ENCODE measurements at regions not wholly inside any gene's neighbourhood (a gene's known extent, or its start where the extent isn't known, plus 50 kb on each side); places are given as distances from the start of the nearest gene placed in this dataset.
"Not testable (repeated sequence)": the region's sequence is repeated elsewhere in the genome, so short reads cannot be mapped to it uniquely, and the experiment has no call there.

DNA sequence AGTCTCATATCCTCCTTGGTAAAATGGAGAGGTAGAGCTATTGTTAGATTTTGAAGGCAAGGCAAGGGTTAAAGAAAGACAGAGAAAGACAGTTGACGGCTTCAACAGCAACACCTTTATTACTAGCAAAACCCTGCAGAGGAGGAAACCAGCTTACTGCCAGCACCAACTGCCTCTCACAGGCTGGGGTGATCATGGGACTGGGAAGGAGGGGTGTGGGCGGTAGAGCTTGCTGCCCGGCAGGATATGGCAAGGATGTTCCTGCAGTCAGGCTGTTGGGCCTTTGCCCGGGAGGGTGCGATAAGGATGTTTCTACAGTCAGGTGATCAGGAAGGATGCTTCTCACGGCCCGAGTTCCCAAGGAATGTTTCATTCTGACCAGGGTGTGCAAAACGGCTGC lies 310.0 kb downstream of the FOXD4L4 start:
- not testable (repeated sequence) for DNase-seq

DNA sequence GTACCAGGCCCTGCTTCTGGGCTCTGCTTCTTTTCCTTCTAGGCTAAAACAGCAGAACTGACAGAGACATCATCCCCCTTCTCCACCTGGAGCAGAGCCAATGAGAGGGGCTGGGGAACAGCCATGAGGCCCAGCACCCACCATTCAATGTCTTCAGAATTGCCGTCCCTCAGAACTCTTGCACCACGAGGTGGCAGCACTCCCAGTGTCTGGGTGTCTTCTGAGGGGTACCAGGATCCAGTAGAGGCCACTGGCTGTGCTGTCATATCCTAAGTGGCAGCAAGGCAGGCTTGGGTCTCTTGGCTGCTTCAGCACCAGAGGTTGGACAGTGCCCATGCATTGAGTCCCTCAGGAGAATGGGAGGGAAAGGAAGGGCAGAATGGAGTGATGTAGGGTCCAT lies 312.8 kb downstream of the FOXD4L4 start:
- DNase-seq = not testable (repeated sequence)

DNA sequence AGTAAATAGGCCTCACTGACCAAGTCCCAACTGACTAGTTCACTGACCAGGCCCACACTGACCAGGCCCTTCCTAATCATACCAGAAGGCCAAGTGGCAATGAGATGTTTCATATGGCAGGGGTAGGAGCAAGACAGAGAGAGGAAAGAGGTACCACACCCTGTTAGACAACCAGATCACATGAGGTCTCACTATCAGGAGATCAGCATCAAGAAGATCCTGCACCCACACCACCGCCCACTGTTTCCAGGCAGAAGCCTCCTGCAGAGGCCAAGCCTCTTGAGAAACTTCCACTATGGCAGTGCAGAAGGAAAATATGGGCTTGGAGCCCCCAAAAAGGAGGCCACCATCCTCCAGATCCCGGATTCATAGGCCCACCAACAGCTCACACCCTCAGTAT lies 317.8 kb downstream of the FOXD4L4 start:
- not testable (repeated sequence) for DNase-seq

DNA sequence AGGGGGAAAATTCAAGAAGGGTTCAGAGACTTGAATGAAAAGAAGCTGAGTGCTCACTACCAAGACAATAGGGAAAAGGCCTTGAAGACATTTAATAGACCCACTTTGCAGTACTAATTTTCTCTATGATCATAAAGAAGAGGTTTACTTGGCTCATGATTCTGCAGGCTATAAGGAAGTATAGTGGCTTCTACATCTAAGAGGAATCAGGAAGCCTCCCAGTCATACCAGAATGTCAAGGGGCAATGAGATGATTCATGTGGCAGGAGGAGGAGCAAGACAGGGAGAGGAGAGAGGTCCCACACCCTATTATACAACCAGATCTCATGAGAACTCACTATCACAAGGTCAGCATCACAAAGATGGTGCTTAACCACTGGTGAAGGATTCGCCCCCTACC lies 323.7 kb downstream of the FOXD4L4 start:
- DNase-seq = not testable (repeated sequence)

DNA sequence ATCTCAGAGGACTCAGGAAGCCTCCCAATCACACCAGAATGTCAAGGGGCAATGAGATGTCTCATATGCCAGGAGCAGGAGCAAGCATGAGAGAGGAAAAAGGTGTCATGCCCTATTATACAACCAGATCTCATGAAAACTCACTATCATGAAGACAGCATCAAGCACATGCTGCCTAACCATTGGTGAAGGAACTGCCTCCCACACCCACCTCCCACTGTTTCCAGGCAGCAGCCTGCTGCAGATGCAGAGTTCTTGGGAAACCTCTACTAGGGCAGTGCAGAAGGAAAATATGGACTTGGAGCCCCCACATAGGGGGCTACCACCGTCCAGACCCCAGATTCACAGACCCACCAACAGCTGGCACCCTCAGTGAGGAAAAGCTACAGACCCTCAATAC lies 326.9 kb downstream of the FOXD4L4 start:
- peak; percentile 3 for DNase-seq

DNA sequence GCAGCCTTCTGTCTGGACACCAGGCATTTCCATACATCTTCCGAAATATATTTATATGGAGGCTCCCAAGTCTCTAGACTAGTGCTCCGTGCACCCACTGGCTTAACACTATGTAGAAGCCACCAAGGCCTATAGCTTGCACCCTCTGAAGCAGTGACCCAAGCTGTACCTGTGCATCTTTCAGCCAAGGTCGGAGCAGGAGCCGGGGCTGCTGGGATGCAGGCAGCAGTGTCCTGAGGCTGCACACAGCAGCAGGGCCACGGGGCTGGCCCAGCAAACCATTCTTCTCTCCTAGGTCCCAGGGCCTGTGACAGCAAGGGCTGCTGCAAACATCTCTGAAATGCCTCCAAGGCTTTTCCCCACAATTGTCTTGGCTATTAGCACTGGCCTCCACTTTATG lies 328.8 kb downstream of the FOXD4L4 start:
- DNase-seq = peak; percentile 9

DNA sequence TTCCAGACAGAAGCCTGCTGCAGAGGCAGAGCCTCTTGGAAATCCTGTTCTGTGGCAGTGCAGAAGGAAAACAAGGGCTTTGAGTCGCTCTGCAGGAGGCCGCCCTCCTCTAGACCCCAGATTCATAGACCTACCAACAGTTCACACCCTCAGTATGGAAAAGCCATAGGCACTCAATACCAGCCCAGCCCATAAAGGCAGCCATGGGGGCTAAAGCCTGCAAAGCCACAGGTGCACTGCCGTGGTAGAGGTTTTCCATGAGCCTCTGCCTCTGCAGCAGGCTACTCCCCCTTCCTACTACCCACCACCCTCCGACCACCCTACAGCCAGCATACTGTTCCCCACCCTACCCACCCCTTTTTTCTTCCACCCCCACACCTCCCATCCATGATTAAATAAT lies 330.3 kb downstream of the FOXD4L4 start:
- peak; percentile 6 for DNase-seq

DNA sequence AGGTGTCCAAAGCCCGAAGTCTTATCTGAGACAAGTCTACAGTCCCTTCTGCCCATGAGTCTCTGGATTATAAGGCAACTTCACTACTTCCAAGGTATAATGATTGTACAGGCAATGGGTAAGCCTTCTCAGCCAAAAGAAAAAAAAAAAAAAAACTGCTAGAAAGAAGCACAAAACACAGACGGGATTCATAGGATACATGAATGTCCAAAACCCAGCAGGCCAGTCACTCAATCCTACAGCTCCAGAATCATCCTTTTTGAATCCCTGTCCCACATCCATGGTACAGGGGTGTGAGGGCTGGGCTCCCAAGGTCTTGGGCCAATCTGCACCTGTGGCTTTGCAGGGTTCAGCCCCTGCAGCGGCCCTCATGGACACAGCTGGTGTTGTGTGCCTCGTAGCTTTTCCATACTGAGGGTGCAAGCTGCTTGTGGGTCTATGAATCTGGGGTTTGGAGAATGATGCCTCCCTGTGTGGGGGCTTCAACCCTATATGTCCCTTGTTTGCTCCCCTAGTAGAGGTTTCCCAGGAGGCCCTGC lies 331.6 kb downstream of the FOXD4L4 start:
- not testable (repeated sequence) for DNase-seq

DNA sequence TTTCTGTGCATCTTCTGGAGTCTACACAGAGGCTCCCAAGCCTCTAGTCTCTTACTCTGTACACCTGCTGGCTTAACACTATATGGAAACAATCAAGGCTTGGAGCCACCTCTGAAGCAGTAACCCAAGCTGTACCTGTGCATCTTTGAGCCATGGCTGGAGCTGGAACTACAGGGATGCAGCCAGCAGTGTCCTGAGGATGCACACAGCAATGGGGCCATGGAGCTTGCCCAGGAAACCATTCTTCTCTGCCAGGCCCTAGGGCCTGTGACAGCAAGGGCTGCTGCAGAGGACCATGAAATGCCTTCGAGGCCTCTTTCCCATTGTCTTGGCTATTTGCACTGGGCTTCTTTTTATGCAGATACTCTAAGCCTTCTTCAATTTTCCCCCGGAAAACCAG lies 332.1 kb downstream of the FOXD4L4 start:
- DNase-seq = not testable (repeated sequence)

DNA sequence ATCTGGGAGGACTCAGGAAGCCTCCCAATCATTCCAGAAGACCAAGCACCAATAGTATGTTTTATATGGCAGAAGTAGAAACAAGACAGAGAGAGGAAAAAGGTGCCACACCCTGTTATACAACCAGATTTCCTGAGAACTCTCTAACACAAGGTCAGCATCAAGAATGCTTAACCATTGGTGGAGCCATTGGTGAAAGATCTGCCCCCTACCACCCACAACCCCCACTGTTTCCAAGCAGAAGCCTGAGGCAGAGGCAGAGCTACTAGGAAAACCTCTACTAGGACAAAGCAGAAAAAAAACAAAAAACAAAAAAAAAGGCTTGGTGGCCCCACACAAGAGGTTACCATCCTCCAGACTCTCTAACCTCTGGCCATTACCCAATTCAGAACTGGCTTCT lies 336.2 kb downstream of the FOXD4L4 start:
- not testable (repeated sequence) for DNase-seq

DNA sequence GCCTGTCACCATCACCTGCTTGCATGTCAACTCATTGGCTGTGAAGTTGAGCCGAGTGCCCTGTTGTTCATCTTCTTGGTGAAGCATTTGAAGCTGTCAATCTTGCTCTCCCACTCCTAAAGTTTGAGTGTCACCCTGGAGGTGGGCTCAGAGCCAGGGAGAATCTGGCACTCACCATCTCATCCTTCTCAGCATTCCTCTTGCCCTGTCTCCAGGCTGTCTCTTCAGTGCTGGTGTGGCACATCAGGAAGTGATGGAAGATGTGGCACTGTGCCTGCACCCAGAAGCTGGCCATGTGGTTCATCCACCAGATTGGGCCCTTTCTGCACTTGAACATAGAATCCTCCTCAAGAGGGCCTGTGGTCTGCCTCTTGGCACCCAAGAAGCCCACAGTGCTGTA lies 345.9 kb downstream of the FOXD4L4 start:
- DNase-seq = not testable (repeated sequence)
